ENCODE measurements at regions not wholly inside any gene's neighbourhood (a gene's known extent, or its start where the extent isn't known, plus 50 kb on each side); places are given as distances from the start of the nearest gene placed in this dataset.

DNA sequence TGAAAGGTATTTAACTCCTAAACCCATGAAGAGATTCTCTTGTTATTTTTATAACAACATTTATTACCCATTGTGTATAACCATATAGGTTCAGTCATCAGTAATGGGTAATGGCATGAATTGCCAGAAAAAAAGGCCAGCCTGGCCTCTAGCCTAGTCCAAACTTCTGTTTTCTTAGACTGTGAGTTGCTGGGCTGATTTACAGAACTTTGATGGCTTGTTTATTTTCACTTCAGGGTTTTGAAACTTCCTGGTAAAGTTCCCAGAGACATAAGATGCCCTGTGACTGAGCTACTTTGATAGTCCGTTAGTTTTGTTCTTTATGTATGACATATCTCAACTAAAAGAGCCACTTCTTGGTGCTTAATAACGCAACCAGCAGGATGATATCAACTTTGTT lies 164.8 kb downstream of the METTL4 start:
- DNase-seq (ENCODE audit: low read depth in 2 of 2, low spot score in 1 of 2): no peak

DNA sequence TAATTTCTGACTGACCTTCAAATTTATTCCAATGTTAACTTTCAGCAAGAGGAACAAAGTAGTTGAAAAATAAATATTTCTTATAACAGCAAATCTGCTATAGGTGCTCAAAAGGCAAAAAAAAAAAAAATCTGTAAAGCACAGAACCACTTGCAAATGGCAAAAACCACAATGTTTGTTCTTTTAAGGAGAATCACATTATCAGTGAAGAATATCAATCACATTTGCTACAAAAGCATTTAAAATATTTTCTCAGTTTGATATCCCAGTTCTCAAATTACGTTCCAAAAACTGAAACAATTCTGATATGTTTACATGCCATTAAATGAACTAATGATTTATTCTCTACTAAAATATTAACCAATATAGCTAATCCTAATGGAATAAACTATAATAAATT lies 163.3 kb downstream of the METTL4 start:
- DNase-seq (ENCODE audit: low read depth in 2 of 2, low spot score in 1 of 2): no peak

DNA sequence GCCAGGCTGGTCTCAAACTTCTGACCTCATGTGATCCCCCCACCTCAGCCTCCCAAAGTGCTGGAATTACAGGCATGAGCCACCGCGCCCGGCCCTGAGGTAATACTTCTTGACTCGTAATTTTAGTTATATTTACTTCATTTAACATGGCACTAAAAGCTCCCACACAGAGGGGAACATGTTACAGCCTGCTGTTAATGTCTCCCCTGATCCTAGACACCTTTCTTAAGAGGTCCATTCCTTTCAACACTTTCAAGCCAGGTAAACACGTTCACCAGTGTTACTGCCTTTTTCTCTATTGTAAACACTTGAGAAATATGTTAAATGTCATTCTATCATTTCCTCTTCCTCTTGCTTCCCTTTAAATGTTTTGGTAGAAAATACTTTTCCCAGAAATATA lies 161.4 kb downstream of the METTL4 start:
- no peak for DNase-seq (ENCODE audit: low read depth in 2 of 2, low spot score in 1 of 2)

DNA sequence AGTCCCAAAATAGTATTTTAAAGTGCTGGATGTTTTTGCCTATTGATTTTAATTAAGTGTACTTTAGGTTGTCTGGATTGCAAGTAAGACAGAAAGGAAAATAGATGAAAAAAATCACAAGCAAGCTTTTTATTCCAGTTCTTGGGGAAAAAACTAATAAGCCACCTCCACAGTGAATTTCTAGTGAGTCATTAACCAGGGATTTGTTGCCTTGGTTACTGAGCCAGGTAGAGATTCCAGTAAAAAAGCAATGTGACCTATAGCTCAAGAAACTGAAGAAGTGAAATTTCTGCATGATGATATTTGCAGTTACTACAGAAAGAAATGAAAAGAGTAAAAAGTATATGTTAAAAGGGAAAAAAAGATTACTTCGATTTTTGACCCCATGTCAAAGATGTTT lies 160.6 kb downstream of the METTL4 start:
- DNase-seq (ENCODE audit: low read depth in 2 of 2, low spot score in 1 of 2): no peak

DNA sequence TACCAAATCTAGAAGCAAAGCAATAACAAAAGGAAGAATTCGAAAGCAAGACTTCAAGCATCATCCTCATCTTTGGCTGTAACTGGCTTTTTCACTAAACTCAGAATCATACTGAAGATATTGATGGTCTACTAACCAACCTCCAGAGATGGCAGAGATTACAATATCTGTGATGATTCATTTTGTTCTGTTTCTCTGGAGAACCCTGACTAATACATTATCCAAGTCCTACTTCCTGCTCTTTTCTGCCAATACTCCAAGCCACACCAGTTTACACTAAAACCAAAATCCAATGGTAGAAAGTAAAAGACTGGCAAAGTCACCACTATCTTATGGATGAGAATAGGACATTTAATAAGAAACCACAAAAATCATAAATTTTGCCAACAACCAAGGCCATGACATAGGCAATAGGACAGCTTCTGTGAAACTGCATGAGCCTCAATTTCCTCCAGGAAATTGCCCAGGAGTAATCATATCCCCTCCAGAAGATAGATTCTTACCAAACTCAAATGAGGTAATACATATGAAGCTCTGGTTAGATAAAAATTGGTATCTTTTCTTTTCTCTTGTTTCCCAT lies 159.8 kb downstream of the METTL4 start:
- no peak for DNase-seq (ENCODE audit: low read depth in 2 of 2, low spot score in 1 of 2)

DNA sequence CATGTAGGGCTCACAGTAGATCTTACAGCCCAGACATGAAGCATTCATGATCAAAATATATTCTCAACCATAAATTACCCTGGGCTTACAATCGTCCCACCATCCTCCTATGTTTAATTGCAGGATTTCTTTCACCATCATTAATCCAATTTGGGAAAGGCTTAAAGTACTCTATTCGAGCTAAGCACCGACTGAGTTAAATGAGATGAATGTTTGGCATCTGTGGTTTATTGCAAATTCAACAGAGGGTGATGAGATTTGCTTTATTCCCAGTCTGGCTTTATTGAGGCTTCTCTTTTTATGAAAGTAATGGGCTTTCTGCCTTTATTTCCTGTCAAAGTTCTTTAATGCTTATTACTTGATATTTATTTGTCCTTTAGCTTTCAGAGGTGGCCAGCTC lies 159.0 kb downstream of the METTL4 start:
- no peak for DNase-seq (ENCODE audit: low read depth in 2 of 2, low spot score in 1 of 2)

DNA sequence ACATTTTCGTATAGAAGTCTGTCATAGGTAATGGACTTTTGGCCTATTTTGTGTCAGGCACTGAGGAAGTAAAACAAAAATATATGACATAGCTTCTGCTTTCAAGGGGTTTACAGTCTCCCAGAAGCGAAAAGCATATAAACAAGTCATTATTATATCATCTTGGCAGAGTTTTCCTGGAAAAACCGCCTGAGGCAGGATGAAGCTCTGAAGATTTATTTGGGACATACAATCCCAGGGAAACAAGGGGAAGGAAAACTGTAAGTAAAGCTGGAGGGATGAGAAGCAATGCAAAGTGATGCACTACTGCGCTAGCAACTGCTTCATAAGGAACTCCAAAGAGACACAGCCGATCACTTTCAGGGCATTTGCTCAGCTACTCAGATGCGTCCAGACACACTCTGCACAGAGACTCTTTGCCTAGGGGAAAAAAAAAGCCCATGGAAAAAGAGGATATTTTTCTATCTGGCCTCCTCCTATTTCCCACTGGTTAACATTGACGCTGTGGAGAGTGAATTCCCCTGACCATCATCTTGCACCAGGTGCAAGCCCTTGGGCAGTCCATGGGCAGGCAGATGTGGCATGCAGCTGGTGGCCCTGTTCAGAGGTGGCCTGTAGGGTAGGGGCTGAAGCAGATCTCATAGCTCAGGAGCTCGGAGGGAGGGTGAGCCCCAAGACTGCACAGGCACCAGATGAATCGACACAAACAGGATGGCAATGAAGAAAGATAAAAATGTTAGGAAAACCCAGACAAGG lies 158.1 kb downstream of the METTL4 start:
- no peak for DNase-seq (ENCODE audit: low read depth in 2 of 2, low spot score in 1 of 2)

DNA sequence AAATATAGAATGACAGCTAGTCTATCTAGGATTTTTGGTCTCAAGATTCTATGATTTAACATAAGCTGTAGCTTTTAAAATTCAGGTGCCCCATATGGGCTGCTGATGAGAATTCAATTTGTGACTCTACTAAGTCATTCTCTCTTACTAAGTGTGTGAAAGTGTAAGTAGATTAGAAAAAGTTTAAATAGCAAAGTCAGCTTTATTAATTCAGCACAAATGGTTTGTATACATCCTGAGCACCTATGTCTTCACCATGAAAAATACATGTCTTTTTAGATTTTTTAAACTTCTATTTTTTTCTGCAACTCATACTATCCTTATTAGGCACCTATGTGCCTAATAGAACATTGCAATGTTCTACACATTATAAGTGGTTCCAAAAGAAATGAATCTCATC lies 157.1 kb downstream of the METTL4 start:
- DNase-seq (ENCODE audit: low read depth in 2 of 2, low spot score in 1 of 2): no peak

DNA sequence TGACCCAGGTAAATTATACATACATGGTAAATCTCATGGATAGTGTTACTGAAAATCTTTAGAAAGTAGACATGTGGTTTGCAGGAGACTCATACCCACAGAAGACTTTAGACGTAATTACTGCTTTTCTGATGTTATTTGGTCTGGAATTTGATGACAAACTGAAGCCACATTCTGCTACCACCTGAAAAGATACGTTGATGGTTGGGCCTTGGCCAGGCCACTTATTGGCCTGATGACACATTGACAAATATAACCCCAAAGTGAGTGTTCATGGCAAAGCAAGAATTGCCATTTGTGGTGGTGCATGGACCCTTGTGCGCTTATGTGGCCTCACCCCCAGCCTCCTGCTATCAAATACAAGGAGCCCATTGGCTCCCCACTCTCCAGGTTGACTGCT lies 155.6 kb downstream of the METTL4 start:
- no peak for DNase-seq (ENCODE audit: low read depth in 2 of 2, low spot score in 1 of 2)

DNA sequence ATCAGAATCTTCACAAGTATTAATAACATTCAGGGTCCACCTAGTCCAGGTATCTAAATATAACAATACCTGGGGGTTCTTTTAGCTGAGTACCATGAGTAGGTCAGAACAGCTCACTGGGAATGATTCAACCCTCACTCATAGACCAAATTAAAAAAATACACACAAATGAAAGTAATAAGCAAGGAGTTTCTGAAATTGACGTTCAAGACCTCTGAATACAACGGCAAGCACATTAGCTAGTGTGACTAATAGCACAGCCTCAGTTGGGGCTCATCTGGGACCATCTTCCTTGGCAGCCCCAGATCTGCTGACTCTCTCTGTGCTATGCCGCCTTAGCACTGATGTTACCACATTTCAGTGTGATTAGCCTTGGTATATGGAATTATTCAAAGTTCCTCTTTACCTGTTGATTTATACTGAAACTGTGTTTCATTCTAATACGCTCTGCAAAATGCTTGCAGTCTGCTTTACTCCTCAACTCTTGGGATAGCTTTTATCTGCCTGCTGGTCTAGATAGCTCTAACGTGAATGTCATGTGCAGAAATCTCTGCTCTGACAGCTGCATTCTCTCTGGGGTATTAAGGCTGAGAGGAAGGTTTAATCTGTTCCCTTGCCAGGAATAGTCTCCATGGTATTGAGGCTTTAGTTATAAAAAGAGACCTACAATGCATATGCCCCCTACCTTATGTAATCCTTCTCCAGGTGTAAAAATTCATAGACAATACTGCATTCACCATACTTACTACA lies 153.3 kb downstream of the METTL4 start:
- DNase-seq (ENCODE audit: low read depth in 2 of 2, low spot score in 1 of 2): no peak

DNA sequence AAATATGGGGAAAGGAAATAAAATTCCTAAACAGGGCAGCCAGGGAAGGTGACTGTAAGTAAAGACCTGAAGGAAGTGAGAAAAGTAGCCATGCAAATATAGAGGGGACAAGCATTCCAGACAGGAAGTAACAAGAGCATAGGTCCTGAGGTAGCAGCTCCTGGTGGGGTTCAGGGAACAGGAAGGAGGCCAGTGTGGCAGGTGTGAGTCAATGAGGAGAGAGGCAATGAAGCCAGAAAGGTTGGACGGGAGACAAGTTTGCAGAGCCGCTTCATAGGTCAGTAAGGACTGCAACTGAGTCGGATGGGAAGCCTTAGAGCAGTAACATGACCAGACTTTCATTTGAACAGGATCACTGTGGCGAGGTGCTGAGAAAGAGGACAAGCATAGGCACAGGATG lies 150.9 kb downstream of the METTL4 start:
- DNase-seq (ENCODE audit: low read depth in 2 of 2, low spot score in 1 of 2): no peak

DNA sequence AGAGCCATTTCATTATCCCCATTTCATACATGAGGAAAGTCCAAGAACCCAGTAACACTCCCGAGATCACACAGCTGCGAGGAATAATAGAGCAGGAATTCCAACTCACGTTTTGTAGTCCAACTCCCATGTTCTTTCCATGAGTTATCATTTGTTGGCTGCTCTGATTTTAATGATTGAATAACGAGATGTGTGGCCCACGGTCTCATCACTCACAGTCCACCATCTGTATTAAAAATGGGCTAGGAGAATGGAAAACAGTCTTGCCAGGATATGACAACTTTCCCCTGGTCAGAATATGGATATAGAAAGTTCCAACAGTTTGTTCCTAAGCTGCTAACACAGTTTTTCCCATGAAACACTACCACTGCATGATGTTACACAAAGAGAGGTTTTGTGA lies 147.5 kb downstream of the METTL4 start:
- DNase-seq (ENCODE audit: low read depth in 2 of 2, low spot score in 1 of 2): no peak

DNA sequence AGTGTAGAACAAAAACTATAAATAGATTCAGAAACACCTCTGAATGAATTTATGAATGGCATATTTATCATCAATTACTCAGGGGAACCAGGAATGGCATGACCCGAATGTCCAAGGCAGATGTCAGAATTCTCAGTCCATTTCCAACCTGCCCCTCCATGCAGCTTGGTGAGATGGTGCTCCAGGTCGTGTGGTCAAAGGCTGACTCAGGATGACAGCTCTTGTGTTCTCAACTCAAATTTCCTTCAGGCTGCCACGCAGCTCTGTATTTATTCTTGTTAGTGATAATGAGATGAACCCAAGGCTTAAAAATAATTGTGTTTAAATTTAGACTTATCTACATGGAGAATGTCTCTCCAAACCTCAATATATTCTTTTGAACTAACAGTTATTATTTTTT lies 146.9 kb downstream of the METTL4 start:
- no peak for DNase-seq (ENCODE audit: low read depth in 2 of 2, low spot score in 1 of 2)

DNA sequence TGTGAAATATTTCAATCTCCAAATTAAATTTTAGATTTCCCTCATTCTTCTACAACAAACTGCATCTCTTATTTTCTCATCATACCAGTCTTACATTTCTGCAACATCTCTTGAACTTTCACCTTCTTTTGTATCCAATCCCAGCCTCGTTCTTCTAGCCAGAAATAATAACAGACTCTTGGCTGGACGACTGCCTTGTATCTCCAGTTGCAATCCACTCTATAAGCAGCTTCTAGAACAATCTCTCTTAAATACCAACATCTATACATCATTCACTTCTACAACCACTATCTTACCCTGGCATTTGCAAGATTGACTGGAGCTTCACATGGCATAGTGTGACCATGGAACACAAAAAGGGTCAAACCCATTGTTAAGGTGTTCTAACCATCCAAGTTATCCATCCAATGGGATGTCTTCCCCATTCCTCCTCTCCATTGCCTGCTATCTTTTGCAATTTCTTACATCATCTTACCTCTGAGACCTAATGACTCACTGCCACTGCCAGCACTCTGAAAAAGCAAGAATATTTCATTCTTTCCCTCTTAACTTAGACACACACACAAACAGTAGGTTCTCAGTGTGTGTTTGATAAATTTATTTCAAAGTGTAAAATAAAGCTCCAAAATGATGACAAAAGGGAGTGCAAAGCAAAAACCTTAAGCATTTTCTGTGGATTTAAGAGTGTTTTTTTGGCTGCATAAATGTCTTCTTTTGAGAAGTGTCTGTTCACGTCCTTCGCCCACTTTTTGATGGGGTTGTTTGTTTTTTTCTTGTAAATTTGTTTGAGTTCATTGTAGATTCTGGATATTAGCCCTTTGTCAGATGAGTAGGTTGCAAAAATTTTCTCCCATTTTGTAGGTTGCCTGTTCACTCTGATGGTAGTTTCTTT lies 145.6 kb downstream of the METTL4 start:
- DNase-seq (ENCODE audit: low read depth in 2 of 2, low spot score in 1 of 2): no peak

DNA sequence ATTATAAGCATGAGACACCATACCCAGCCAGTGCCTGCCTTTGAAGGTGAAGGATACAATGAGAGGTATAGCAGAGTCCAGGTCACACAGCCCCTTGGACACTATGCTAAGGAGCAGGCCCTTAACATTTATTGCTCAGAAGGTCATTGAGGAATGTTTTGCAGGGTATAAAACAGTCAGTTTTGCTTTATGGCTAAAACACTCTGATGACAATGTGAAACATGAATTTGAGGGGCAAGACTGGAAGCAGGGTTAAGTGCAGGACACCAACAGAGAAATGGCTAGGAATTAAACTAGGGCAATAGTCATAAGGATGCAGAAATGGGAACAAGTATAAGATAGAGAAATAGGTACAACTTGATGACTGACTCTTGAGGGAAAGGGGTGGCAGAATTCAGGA lies 141.1 kb downstream of the METTL4 start:
- no peak for DNase-seq (ENCODE audit: low read depth in 2 of 2, low spot score in 1 of 2)

DNA sequence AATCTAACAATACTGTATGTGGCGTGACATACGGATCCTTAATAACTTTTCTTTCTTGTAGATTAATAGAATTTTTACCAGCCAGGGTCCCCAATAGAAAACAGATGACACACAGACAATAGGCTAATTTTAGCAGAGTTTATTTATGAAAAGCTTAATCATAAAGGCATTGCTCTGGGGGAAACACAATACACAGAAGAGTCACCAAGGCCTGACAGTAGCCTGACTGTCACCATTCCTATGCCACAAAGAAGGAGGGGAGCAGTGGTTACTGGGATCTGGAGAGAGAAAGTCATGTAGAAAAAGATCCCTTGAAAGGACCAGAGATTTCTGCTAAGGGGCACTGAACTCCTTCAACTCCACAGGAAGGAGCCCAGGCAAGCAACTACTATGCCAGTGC lies 139.5 kb downstream of the METTL4 start:
- DNase-seq (ENCODE audit: low read depth in 2 of 2, low spot score in 1 of 2): no peak

DNA sequence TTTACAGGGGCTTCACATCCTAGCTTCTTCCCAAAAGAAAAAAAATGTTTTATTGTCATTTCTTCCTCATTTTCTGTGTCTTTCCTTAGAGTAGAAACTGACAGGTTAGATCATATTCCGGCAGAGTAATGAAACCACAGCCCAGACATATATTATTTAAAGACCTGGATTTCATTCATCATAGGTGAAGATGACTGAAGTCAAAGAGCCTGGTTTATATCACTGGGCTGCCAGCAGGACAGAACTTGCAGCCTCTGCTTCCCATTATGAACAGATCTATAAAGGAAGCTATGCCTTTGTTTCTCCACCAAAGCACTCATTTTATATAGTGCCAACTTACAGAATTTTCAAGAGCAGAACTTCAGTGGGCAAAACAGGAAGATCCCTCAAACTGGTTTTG lies 137.9 kb downstream of the METTL4 start:
- DNase-seq (ENCODE audit: low read depth in 2 of 2, low spot score in 1 of 2): no peak

DNA sequence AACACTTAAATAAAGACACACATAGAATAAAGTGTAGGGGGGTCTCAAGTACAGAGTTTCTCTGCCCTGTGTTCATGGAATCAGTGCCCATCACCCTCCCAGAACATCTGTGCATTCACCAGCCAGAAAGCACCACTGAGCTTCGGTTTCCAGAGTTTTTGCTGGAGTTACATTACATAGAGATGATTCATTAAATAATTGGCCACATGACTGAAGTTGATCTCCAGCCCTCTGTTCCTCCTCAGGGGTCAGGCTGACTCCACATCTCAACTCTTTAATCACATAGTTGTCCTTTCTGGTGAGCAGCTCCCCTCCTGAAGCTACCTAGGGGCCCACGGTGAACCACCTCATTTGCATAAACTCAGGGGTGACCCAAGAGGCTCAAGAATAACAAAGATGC lies 129.8 kb downstream of the METTL4 start:
- DNase-seq (ENCODE audit: low read depth in 2 of 2, low spot score in 1 of 2): no peak

DNA sequence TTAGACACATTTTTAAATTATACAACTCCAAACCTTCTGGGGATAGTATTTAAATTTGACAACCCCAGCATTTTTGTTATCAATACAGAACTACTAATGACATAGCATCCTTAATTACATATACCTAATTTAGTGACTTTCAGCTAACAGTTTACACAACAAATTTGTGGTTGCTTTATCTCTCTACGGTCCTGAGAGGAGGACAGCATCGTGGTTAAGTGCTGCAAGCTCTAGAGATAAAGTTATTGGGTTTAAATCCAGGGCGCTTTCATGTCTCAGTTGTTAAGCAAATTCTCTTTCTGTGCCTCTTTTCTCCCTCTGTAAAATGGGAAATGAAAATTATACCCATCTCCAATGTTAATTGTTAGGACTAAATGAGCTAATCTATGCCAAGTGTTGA lies 129.3 kb downstream of the METTL4 start:
- DNase-seq (ENCODE audit: low read depth in 2 of 2, low spot score in 1 of 2): no peak

DNA sequence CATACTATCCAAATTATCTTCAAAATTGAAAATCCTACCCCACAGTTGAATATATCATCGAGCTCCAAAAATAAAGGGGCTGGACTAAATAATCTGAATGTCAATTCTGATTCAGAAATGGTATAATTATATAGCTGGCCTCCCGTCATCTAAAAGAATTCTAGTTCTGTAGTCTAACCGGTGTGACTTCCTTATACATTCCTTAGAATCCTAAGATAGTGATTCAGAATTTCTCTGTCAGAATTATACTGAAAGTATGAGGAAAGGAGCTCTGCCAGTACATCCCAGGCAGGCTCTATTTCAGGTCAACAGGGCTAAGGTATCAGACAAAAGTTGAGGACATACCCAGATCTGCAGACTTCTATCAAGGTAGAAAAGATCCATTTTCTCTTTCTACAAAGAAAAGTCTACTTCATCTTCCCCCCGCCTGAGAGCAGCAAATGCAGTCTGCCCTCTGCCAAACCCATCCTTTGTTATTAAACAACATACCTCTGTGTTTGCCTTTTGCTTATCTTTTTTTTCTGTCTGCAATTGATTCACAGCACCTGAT lies 128.5 kb downstream of the METTL4 start:
- no peak for DNase-seq (ENCODE audit: low read depth in 2 of 2, low spot score in 1 of 2)

DNA sequence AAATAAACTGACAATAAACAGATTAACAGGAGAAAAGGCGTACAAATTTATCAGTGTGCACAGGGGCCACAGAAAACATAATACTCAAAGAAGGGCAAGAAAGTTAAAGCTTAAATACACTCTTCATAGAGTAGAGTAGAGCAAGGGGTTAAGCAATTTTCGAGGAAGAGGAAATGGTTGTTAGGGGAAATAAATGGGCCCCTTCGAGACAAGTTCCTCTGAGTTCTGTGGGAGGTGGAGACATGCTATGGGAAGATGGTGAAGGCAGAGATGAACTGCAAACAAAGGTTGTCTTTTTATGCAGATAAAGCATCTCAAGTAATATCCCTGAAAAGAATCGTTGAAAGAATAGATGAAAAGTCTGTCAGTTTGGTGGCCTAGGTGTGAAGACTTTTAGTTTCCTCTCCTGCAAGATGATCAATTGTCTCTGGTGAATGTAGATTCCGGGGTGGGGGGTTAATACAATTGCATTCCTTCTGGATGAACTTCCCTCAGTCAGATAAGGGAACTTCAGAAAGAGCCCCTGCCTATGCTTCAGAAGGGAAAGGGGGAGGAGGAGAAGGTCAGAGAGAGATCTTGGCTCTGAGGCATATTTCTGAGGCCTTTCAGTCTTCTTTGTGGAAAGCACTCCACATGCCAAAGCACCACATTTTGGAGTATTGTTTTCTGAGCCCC lies 127.0 kb downstream of the METTL4 start:
- DNase-seq (ENCODE audit: low read depth in 2 of 2, low spot score in 1 of 2): no peak

Measured in stimulated activated CD8-positive, alpha-beta memory T cell treated with anti-CD3 and anti-CD28 coated beads, Interleukin-4, amount 100 ng/mL, for 1 hour (primary cell).